Hepatocyte (in vitro differentiated cells): ENCODE measurements at regions not wholly inside any gene's neighbourhood (a gene's known extent, or its start where the extent isn't known, plus 50 kb on each side); places are given as distances from the start of the nearest gene placed in this dataset.

Source experiments
- CTCF ChIP-seq: fragments of 200-600 bp; sonication (generic); IDR thresholded peaks from 2 replicates; pipeline ENCODE4 v1.5.1; 2016; ENCODE audit warnings: antibody characterized with exemption, mild to moderate bottlenecking; ENCODE audit not compliant: poor library complexity
- EZH2 ChIP-seq: fragments of 200-600 bp; sonication (generic); IDR thresholded peaks from 2 replicates; pipeline ENCODE4 v1.6.1; 2016; ENCODE audit warnings: antibody characterized with exemption, mild to moderate bottlenecking, borderline replicate concordance

GRCh38 chr1:218772575-218772974 is 401.1 kb upstream of the LYPLAL1 start:
- no peak for TF ChIP-seq CTCF
- no peak for TF ChIP-seq EZH2
